Transverse colon (tissue), 3 donors: ENCODE measurements at regions not wholly inside any gene's neighbourhood (a gene's known extent, or its start where the extent isn't known, plus 50 kb on each side); places are given as distances from the start of the nearest gene placed in this dataset.
"Not testable (repeated sequence)": the region's sequence is repeated elsewhere in the genome, so short reads cannot be mapped to it uniquely, and the experiment has no call there.

Experiments
- CTCF ChIP-seq, 5 experiments: fragments of 200-600 bp in 3 of 5; fragments of 450-650 bp in 2 of 5; sonication (generic) in 3 of 5; IDR thresholded peaks; 1 replicate in 2 of 5; 2 replicates in 3 of 5; pipeline ENCODE4 v1.5.1; 2016 to 2017; ENCODE audit warnings: antibody characterized with exemption in 5 of 5, inconsistent platforms in 3 of 5, mild to moderate bottlenecking in 2 of 5, moderate library complexity in 1 of 5
- POLR2A ChIP-seq: fragments of 450-650 bp; IDR thresholded peaks from one replicate; pipeline ENCODE4 v1.6.1; 2016; ENCODE audit warnings: antibody characterized with exemption, mild to moderate bottlenecking, moderate library complexity

GRCh38 chr4:49120804-49121203 is 134.7 kb downstream of the CWH43 start:
- not testable (repeated sequence) for TF ChIP-seq CTCF (IDR thresholded peaks at IDR 0.05); POLR2A
